ENCODE measurements at regions not wholly inside any gene's neighbourhood (a gene's known extent, or its start where the extent isn't known, plus 50 kb on each side); places are given as distances from the start of the nearest gene placed in this dataset.

DNA sequence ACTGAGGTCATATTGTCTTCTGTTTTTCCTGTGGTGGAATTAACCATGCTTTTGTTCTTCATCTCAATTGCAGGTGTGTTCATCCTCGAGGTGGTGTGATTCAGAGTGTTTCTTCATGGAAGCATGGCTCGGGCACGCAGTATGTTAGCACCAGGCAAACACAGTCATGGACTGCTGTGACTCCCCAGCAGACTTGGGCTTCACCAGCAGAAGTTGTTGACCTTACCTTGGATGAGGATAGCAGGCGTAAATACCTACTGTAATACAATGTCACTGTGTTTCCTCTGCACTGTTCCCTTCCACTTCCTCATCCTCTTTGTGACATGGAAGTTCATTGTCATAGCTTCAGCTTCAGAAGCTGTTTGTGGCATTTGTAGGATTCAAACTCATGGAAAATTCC is 158.7 kb downstream of the HAUS1 start:
- Histone ChIP-seq H3K79me2 (peaks cover 14% of the 10 kb centered on the region), H3K27me3 (no peaks in the 10 kb centered on the region), H3K4me1 (ENCODE audit: insufficient read depth) (no peaks in the 10 kb centered on the region), H3K27ac (no peak overlapping the region), H3K36me3 (replicated peaks; ENCODE audit: insufficient read depth, low read depth) (no peaks in the 10 kb centered on the region), H4K20me1 (ENCODE audit: insufficient read depth, poor library complexity, severe bottlenecking) (no peaks in the 10 kb centered on the region), H3K9me3 (ENCODE audit: low read depth) (no peaks in the 10 kb centered on the region), H3K9me2 (replicated peaks; ENCODE audit: insufficient read depth) (no peaks in the 10 kb centered on the region), H3K4me2 (no peak overlapping the region), H2AFZ (no peak overlapping the region), H3K4me3 (no peak overlapping the region)
- DNase-seq (ENCODE audit: low spot score), result no peak
- WGBS (ENCODE audit: low lambda C conversion rate, missing lambda C conversion rate), result 95% methylated on average over 4 of the region's 4 CpGs
- TF ChIP-seq EZH2 (IDR thresholded peaks at IDR 0.05; ENCODE audit: borderline replicate concordance), result no peak
- TF ChIP-seq, protein P1, sequence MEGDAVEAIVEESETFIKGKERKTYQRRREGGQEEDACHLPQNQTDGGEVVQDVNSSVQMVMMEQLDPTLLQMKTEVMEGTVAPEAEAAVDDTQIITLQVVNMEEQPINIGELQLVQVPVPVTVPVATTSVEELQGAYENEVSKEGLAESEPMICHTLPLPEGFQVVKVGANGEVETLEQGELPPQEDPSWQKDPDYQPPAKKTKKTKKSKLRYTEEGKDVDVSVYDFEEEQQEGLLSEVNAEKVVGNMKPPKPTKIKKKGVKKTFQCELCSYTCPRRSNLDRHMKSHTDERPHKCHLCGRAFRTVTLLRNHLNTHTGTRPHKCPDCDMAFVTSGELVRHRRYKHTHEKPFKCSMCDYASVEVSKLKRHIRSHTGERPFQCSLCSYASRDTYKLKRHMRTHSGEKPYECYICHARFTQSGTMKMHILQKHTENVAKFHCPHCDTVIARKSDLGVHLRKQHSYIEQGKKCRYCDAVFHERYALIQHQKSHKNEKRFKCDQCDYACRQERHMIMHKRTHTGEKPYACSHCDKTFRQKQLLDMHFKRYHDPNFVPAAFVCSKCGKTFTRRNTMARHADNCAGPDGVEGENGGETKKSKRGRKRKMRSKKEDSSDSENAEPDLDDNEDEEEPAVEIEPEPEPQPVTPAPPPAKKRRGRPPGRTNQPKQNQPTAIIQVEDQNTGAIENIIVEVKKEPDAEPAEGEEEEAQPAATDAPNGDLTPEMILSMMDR (IDR thresholded peaks at IDR 0.05; ENCODE audit: poor library complexity), result no peak
- TF ChIP-seq EZH2phosphoT487 (IDR thresholded peaks at IDR 0.05; ENCODE audit: low read depth, severe bottlenecking, unreplicated experiment), result no peak

DNA sequence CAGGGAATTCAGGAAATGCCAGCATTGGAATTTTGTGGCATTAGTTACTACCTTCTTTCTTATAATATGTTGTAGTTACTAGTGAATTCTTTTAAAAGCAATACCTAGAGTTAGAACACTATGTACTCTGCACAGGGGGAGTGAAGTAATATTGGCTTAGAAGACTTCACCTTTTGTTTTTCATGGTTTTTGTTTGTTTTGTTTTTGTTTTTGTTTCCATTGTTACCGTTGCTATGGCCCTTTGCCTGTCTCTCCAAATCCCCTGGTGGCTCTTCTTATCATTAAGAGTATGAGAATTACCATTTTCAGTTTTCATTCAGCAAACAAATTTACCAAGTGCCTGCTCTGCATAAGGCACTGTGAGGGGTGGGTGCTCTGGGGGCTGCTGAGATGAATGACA is 160.1 kb downstream of the HAUS1 start:
- Histone ChIP-seq H3K4me3 (no peak overlapping the region), H4K20me1 (ENCODE audit: insufficient read depth, poor library complexity, severe bottlenecking) (no peaks in the 10 kb centered on the region), H3K36me3 (replicated peaks; ENCODE audit: insufficient read depth, low read depth) (no peaks in the 10 kb centered on the region), H3K27ac (peak overlapping the region; percentile 34), H2AFZ (no peak overlapping the region), H3K9me2 (replicated peaks; ENCODE audit: insufficient read depth) (no peaks in the 10 kb centered on the region), H3K27me3 (no peaks in the 10 kb centered on the region), H3K9me3 (ENCODE audit: low read depth) (no peaks in the 10 kb centered on the region), H3K79me2 (peaks cover 7% of the 10 kb centered on the region), H3K4me1 (ENCODE audit: insufficient read depth) (no peaks in the 10 kb centered on the region), H3K4me2 (no peak overlapping the region)
- 57% methylated on average over 1 of the region's 1 CpG for WGBS (ENCODE audit: low lambda C conversion rate, missing lambda C conversion rate)
- DNase-seq (ENCODE audit: low spot score), result peak; percentile 26
- TF ChIP-seq, protein P1 (IDR thresholded peaks at IDR 0.05; ENCODE audit: poor library complexity), result no peak
- no peak for TF ChIP-seq EZH2 (IDR thresholded peaks at IDR 0.05; ENCODE audit: borderline replicate concordance)
- TF ChIP-seq EZH2phosphoT487 (IDR thresholded peaks at IDR 0.05; ENCODE audit: low read depth, severe bottlenecking, unreplicated experiment), result no peak

DNA sequence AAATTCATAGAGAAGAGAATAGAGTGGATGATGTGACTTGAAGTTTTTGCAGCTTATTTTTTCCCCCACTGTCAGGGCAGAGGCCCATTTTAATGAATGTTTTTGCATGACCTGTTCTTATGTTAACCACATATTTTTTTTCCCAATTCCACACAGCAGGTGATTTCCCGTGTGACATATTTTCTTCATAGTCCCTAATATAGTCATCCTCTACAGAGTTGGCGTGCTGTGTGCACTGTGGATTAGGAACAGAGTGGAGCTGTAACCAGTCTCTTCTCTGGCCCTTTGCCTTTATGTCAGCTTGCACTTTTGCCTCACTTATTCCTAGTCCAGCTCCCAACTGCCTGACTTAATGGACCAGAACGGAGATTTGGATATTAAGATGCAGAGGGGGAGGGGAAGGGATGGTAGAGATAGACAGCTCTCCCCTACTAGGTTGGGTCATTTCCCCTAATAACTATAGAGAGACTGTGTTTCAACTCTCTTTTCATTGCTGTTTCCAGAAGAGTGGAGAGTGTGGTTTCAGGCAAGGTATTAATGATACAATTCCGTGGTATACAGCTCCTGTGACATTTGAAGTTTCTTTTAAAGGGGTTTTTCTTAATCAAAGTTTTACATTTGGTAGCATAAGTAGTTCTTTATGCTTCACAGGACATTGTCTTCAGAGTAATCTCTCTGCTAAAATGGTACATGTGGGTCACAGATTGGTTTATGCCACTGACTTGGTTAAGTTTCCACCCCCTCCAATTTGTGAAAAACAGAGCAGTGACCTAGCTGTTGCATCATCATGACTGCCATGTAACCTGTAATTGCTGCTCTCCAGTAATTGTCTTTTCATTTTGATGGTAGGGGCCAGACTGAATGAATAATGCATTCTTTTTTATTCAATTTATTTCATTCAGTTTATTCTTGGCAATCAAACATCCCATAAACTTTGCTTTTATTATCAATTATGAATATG is 161.3 kb downstream of the HAUS1 start:
- no peaks in the 10 kb centered on the region for H3K27me3 ChIP-seq
- H3K9me3 ChIP-seq (ENCODE audit: low read depth), result no peaks in the 10 kb centered on the region
- DNase-seq (ENCODE audit: low spot score), result no peak
- TF ChIP-seq, protein P1 (IDR thresholded peaks at IDR 0.05; ENCODE audit: poor library complexity), result no peak
- no peak for TF ChIP-seq EZH2 (IDR thresholded peaks at IDR 0.05; ENCODE audit: borderline replicate concordance)
- TF ChIP-seq EZH2phosphoT487 (IDR thresholded peaks at IDR 0.05; ENCODE audit: low read depth, severe bottlenecking, unreplicated experiment), result no peak
- H3K4me3 ChIP-seq, result no peak overlapping the region
- no peaks in the 10 kb centered on the region for H4K20me1 ChIP-seq (ENCODE audit: insufficient read depth, poor library complexity, severe bottlenecking)
- no peaks in the 10 kb centered on the region for H3K36me3 ChIP-seq (replicated peaks; ENCODE audit: insufficient read depth, low read depth)
- WGBS (ENCODE audit: low lambda C conversion rate, missing lambda C conversion rate), result 87% methylated on average over 4 of the region's 4 CpGs
- no peaks in the 10 kb centered on the region for H3K4me1 ChIP-seq (ENCODE audit: insufficient read depth)
- no peaks in the 10 kb centered on the region for H3K9me2 ChIP-seq (replicated peaks; ENCODE audit: insufficient read depth)
- H3K4me2 ChIP-seq, result no peak overlapping the region
- no peak overlapping the region for H2AFZ ChIP-seq
- H3K79me2 ChIP-seq, result peaks cover 2% of the 10 kb centered on the region
- H3K27ac ChIP-seq, result no peak overlapping the region

Data from hepatocyte (in vitro differentiated cells).